GM12878 (cell line): ENCODE measurements at regions not wholly inside any gene's neighbourhood (a gene's known extent, or its start where the extent isn't known, plus 50 kb on each side); places are given as distances from the start of the nearest gene placed in this dataset.

Experiments
- ATAC-seq: fragments of 200-7000 bp; cut with Tn5 transposase; 3 replicates; pipeline ENCODE4 v1.9.1; 2020; ENCODE audit warnings: mild to moderate bottlenecking, moderate library complexity
- BruUV-seq: library from RNA; stranded (reverse); fragments of 400-500 nt; replicated peaks from 2 replicates; lab custom pipeline; 2021; lab: Mats Ljungman, UMichigan
- CTCF ChIA-PET: fragments of 300-600 bp; sonication (Branson Sonifier 250); formaldehyde crosslinking; extraction: SDS; loops from one replicate; lab custom pipeline; 2021; ENCODE audit warnings: inconsistent platforms; lab: Yijun Ruan, JAX
- POLR2A ChIA-PET: fragments of 350-600 bp; formaldehyde crosslinking; extraction: SDS; loops from one replicate; lab custom pipeline; 2021; ENCODE audit warnings: inconsistent platforms; lab: Charles Lee
- RAD21 ChIA-PET: fragments of 300-600 bp; sonication (Branson Sonifier 250); formaldehyde crosslinking; loops from one replicate; lab custom pipeline; 2023; ENCODE audit warnings: antibody characterized with exemption; ENCODE audit not compliant: unreplicated experiment; lab: Charles Lee
- SMC1A ChIA-PET: fragments of 300-600 bp; sonication (Branson Sonifier 250); formaldehyde crosslinking; loops from one replicate; lab custom pipeline; 2023; ENCODE audit not compliant: unreplicated experiment, uncharacterized antibody; lab: Charles Lee
- DNase-seq: peaks from one replicate; pipeline ENCODE4 v3.0.0-alpha.2; 2011; ENCODE audit warnings: low read depth, low spot score
- FAIRE-seq: peaks from 3 replicates; lab custom pipeline; 2011; peaks lifted over from hg19 to GRCh38; lab: Jason Lieb, UNC
- H2AFZ ChIP-seq: 2 replicates; pipeline ENCODE4 v1.6.0; 2011; ENCODE audit warnings: low read depth, low read length, control low read depth; ENCODE audit not compliant: control insufficient read depth
- H3K27ac ChIP-seq: 2 replicates; pipeline ENCODE4 v1.5.1; 2011; ENCODE audit warnings: control low read depth; ENCODE audit not compliant: control insufficient read depth, insufficient read depth
- H3K27me3 ChIP-seq, 2 experiments: replicated peaks in 1 of 2; 2 replicates each; pipeline versions ENCODE4 v1.6.0 to v1.6.1; 2011; ENCODE audit warnings: low read length in 1 of 2; ENCODE audit not compliant: control insufficient read depth in 2 of 2, insufficient read depth in 2 of 2
- H3K36me3 ChIP-seq, 2 experiments: 2 replicates each; pipeline ENCODE4 v1.5.1; 2011; ENCODE audit warnings: low read length in 1 of 2; ENCODE audit not compliant: control insufficient read depth in 2 of 2, insufficient read depth in 2 of 2
- H3K4me1 ChIP-seq: 2 replicates; pipeline ENCODE4 v1.6.1; 2011; ENCODE audit warnings: mild to moderate bottlenecking, low read length, moderate library complexity, mixed read lengths; ENCODE audit not compliant: control insufficient read depth, insufficient read depth
- H3K4me2 ChIP-seq: 2 replicates; pipeline ENCODE4 v1.6.0; 2011; ENCODE audit warnings: control low read depth; ENCODE audit not compliant: control insufficient read depth, insufficient read depth
- H3K4me3 ChIP-seq: fragments of 200-600 bp; sonication (generic); 2 replicates; pipeline ENCODE4 v1.5.1; 2016
- H3K79me2 ChIP-seq: 2 replicates; pipeline ENCODE4 v1.6.0; 2011; ENCODE audit warnings: low read length; ENCODE audit not compliant: control insufficient read depth, insufficient read depth
- H3K9ac ChIP-seq: 2 replicates; pipeline ENCODE4 v1.8.0; 2011; ENCODE audit warnings: low read length, control low read depth, mixed read lengths; ENCODE audit not compliant: control insufficient read depth, insufficient read depth
- H3K9me3 ChIP-seq: replicated peaks from 3 replicates; pipeline ENCODE4 v1.5.1; 2011; ENCODE audit warnings: mild to moderate bottlenecking, low read length; ENCODE audit not compliant: control insufficient read depth, insufficient read depth
- H4K20me1 ChIP-seq: 2 replicates; pipeline ENCODE4 v1.6.0; 2011; ENCODE audit not compliant: control insufficient read depth, insufficient read depth
- BRCA1 ChIP-seq: IDR thresholded peaks from 2 replicates; pipeline ENCODE4 v1.6.1; 2011; ENCODE audit warnings: low read depth, low read length, improper control_type of control experiment
- GABPA ChIP-seq: IDR thresholded peaks from 2 replicates; pipeline ENCODE4 v1.6.1; 2014; ENCODE audit warnings: antibody characterized with exemption, low read depth, mild to moderate bottlenecking, inconsistent platforms
- NBN ChIP-seq: fragments of 450-650 bp; IDR thresholded peaks from 2 replicates; pipeline ENCODE4 v1.6.1; 2016
- POLR2AphosphoS2 ChIP-seq: IDR thresholded peaks from 2 replicates; pipeline ENCODE4 v1.6.1; 2011; ENCODE audit warnings: low read depth, mild to moderate bottlenecking, low read length, improper control_type of control experiment, moderate library complexity
- REST ChIP-seq: IDR thresholded peaks from 2 replicates; pipeline ENCODE4 v1.6.1; 2012; ENCODE audit warnings: mild to moderate bottlenecking, low read depth, low read length
- RUNX3 ChIP-seq: IDR thresholded peaks from 2 replicates; pipeline ENCODE4 v1.6.1; 2012; ENCODE audit warnings: low read length, inconsistent platforms
- STAT1 ChIP-seq: fragments of 450-650 bp; conservative IDR thresholded peaks from 2 replicates; pipeline ENCODE4 v1.6.1; 2014; ENCODE audit warnings: antibody characterized with exemption, mild to moderate bottlenecking
- TBL1XR1 ChIP-seq: IDR thresholded peaks from 2 replicates; pipeline ENCODE4 v1.6.1; 2012; ENCODE audit warnings: low read depth, low read length, improper control_type of control experiment
- ZNF592 ChIP-seq: fragments of 450-650 bp; IDR thresholded peaks from 2 replicates; pipeline ENCODE4 v1.6.1; 2017; ENCODE audit warnings: mild to moderate bottlenecking, moderate library complexity
- WGBS: methylation state at CpG from one replicate; pipeline ENCODE4 v1.1.6; 2016; ENCODE audit warnings: low lambda C conversion rate; ENCODE audit not compliant: insufficient replicate concordance, insufficient coverage; ENCODE audit errors: missing lambda C conversion rate; 5-methylcytosine and 5-hydroxymethylcytosine counted together
- in situ Hi-C: fragments of 300-500 bp; cut with MboI; formaldehyde crosslinking; loops from 9 replicates; pipeline ENCODE4 v1.14.3; 2018; ENCODE audit warnings: mixed read lengths
- intact Hi-C: fragments of 100-400 bp; cut with micrococcal nuclease; formaldehyde crosslinking; loops from one replicate; pipeline ENCODE4 v1.14.2; 2022; ENCODE audit not compliant: unreplicated experiment

GRCh38 chr1:189175889-189176288 is 1301.8 kb downstream of the BRINP3 start:
- TF ChIP-seq GABPA (no peak), TBL1XR1 (no peak), RUNX3 (no peak), STAT1 (no peak), REST (no peak), NBN (no peak), POLR2AphosphoS2 (no peak), ZNF592 (no peak), BRCA1 (no peak)
- TF ChIP-seq, all 136 proteins: peak for 0
- WGBS, result 25% methylated on average over 1 of the region's 1 CpG
- H2AFZ ChIP-seq, result no peak overlapping the region
- FAIRE-seq (no peak), DNase-seq (no peak), ATAC-seq (no peak)
- ChIA-PET RAD21 (no interaction called here), CTCF (no interaction called here), SMC1A (interaction anchor here (1.0 kb wide), 1 partner anchor 11 kb away, joined by 3 read pairs; no protein-coding TSS in a partner anchor), POLR2A (no interaction called here)
- no peak overlapping the region for H3K27ac ChIP-seq
- H3K9ac ChIP-seq, result no peak overlapping the region
- H3K9me3 ChIP-seq, result no peaks in the 10 kb centered on the region
- H3K4me1 ChIP-seq, result no peaks in the 10 kb centered on the region
- no TSS peak for BruUV-seq
- no peak overlapping the region for H3K4me3 ChIP-seq
- no peaks in the 10 kb centered on the region for H4K20me1 ChIP-seq
- no peak overlapping the region for H3K4me2 ChIP-seq
- H3K79me2 ChIP-seq, result no peaks in the 10 kb centered on the region
- H3K27me3 ChIP-seq, result no peaks in the 10 kb centered on the region
- H3K36me3 ChIP-seq, result no peaks in the 10 kb centered on the region
- in situ Hi-C loops, result no loop called here
- intact Hi-C loops, result no loop called here
